ENCODE measurements at regions not wholly inside any gene's neighbourhood (a gene's known extent, or its start where the extent isn't known, plus 50 kb on each side); places are given as distances from the start of the nearest gene placed in this dataset.

DNA sequence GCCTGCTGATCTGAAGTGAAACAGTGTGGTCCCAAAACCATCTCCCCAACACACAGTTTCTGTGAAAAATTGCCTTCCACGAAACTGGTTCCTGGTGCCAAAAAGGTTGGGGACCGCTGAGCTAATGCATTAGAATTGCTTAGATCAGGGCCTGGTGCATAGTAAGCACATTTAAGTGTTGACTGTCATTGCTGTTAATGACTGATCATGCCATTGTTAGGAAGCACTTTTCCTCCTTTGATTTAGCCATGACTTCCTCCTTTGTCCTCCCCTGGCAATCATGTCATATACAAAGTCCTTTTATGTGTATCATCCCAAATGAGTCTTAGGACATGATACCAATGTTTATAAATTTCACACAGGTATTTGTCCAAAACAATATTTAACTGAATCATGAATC is 81.5 kb upstream of the ATP11B start:
- POLR2A ChIA-PET = no interaction called here
- no peak for TF ChIP-seq JUN (IDR thresholded peaks at IDR 0.05; ENCODE audit: borderline replicate concordance, insufficient read depth, insufficient read length, low read depth)
- no peak for TF ChIP-seq GATA2 (IDR thresholded peaks at IDR 0.05; ENCODE audit: insufficient read depth, insufficient read length, low read depth, low read length)
- TF ChIP-seq, protein P1, sequence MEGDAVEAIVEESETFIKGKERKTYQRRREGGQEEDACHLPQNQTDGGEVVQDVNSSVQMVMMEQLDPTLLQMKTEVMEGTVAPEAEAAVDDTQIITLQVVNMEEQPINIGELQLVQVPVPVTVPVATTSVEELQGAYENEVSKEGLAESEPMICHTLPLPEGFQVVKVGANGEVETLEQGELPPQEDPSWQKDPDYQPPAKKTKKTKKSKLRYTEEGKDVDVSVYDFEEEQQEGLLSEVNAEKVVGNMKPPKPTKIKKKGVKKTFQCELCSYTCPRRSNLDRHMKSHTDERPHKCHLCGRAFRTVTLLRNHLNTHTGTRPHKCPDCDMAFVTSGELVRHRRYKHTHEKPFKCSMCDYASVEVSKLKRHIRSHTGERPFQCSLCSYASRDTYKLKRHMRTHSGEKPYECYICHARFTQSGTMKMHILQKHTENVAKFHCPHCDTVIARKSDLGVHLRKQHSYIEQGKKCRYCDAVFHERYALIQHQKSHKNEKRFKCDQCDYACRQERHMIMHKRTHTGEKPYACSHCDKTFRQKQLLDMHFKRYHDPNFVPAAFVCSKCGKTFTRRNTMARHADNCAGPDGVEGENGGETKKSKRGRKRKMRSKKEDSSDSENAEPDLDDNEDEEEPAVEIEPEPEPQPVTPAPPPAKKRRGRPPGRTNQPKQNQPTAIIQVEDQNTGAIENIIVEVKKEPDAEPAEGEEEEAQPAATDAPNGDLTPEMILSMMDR (IDR thresholded peaks at IDR 0.05; ENCODE audit: extremely low read depth in 1 of 2, insufficient read depth in 1 of 2, low read depth in 1 of 2, low read length in 2 of 2) = no peak
- TF ChIP-seq FOS (IDR thresholded peaks at IDR 0.05; ENCODE audit: borderline replicate concordance, insufficient read depth, low read length) = no peak
- no peak for TF ChIP-seq EZH2 (IDR thresholded peaks at IDR 0.05; ENCODE audit: borderline replicate concordance, low read depth, low read length, severe bottlenecking)
- no peak for TF ChIP-seq POLR2A (IDR thresholded peaks at IDR 0.05; ENCODE audit: low read depth, low read length)
- TF ChIP-seq, protein P2, sequence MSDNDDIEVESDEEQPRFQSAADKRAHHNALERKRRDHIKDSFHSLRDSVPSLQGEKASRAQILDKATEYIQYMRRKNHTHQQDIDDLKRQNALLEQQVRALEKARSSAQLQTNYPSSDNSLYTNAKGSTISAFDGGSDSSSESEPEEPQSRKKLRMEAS (IDR thresholded peaks at IDR 0.05; ENCODE audit: insufficient read depth, insufficient read length) = no peak
- no peak for TF ChIP-seq MYC (IDR thresholded peaks at IDR 0.05; ENCODE audit: low read depth, low read length)
- no peak for TF ChIP-seq POLR2AphosphoS5 (IDR thresholded peaks at IDR 0.05; ENCODE audit: insufficient read depth, low read depth, low read length)
- Histone ChIP-seq H3K9me3 (replicated peaks; ENCODE audit: control insufficient read depth, insufficient read depth, low read length) (no peaks in the 10 kb centered on the region), H3K4me1 (ENCODE audit: control insufficient read depth, extremely low read depth, insufficient read depth, low read length) (peaks cover 5% of the 10 kb centered on the region), H3K27me3 (ENCODE audit: control insufficient read depth in 2 of 2, insufficient read depth in 2 of 2, low read length in 2 of 2) (peaks cover 0 to 2% of the 10 kb centered on the region in 2 experiments), H4K20me1 (replicated peaks; ENCODE audit: control insufficient read depth, extremely low read depth, insufficient read depth, low read length) (no peaks in the 10 kb centered on the region), H3K79me2 (ENCODE audit: control insufficient read depth, insufficient read depth, low read length) (no peaks in the 10 kb centered on the region), H3K27ac (ENCODE audit: insufficient read depth, low read depth, low read length) (no peak overlapping the region), H3K4me2 (ENCODE audit: insufficient read depth, low read length) (no peak overlapping the region), H3K9ac (replicated peaks; ENCODE audit: extremely low read depth, insufficient read depth, low read length) (no peak overlapping the region), H3K9me1 (replicated peaks; ENCODE audit: control insufficient read depth, extremely low read depth, insufficient read depth, low read length) (no peaks in the 10 kb centered on the region), H2AFZ (ENCODE audit: low read depth, low read length) (no peak overlapping the region), H3K36me3 (ENCODE audit: control insufficient read depth in 2 of 2, extremely low read depth in 1 of 2, insufficient read depth in 2 of 2, low read length in 2 of 2) (no peaks in the 10 kb centered on the region), H3K4me3 (replicated peaks in 1 of 3; ENCODE audit: insufficient read depth in 1 of 3, low read depth in 1 of 3, low read length in 3 of 3) (no peak overlapping the region)
- FAIRE-seq (no peak), DNase-seq (ENCODE audit: low read depth, low spot score) (no peak)
- CTCF ChIA-PET = interaction anchor here (0.9 to 6.9 kb wide), 8 partner anchors 9 to 198 kb away, joined by 3 to 217 read pairs (median 4); no protein-coding TSS in a partner anchor
- dilution Hi-C loops (cut with MboI; ENCODE audit: extremely low pct_ligation_motif_present, low sequenced_read_pairs) = no loop called here
- intact Hi-C loops (cut with micrococcal nuclease) = loop anchor here (5.0 kb wide), 2 partner anchors 195 to 475 kb away; no protein-coding TSS in a partner anchor
- BruUV-seq (replicated peaks) = no TSS peak
